ENCODE measurements at regions not wholly inside any gene's neighbourhood (a gene's known extent, or its start where the extent isn't known, plus 50 kb on each side); places are given as distances from the start of the nearest gene placed in this dataset.

GRCh38 chr10:130757821-130758489, 553.6 kb downstream of the TCERG1L start:
- TF ChIP-seq CTCF (conservative IDR thresholded peaks at IDR 0.05), result no peak
- no peak for TF ChIP-seq ZFX (IDR thresholded peaks at IDR 0.05)
